GM18519 (cell line): ENCODE measurements at regions not wholly inside any gene's neighbourhood (a gene's known extent, or its start where the extent isn't known, plus 50 kb on each side); places are given as distances from the start of the nearest gene placed in this dataset.
"Not testable (repeated sequence)": the region's sequence is repeated elsewhere in the genome, so short reads cannot be mapped to it uniquely, and the experiment has no call there.

ENCODE experiments used
- ATAC-seq: cut with Tn5 transposase; IDR thresholded peaks from one replicate; pipeline ENCODE4 v1.9.1; 2021; ENCODE audit warnings: mild to moderate bottlenecking, moderate library complexity; ENCODE audit not compliant: unreplicated experiment, low FRiP score

GRCh38 chr14:53380052-53380866 is 227.1 kb upstream of the DDHD1 start:
- ATAC-seq = peak; percentile 47

GRCh38 chr14:53378142-53378541 is 225.0 kb upstream of the DDHD1 start:
- ATAC-seq = no peak

- no peak for ATAC-seq
Observed at GRCh38 chr14:53376064-53376463, 222.9 kb upstream of the DDHD1 start.

GRCh38 chr14:53375599-53375998 is 222.5 kb upstream of the DDHD1 start:
- no peak for ATAC-seq

- no peak for ATAC-seq
Observed at GRCh38 chr14:53368711-53369201, 215.6 kb upstream of the DDHD1 start.

GRCh38 chr14:53368066-53368465 is 214.9 kb upstream of the DDHD1 start:
- no peak for ATAC-seq

GRCh38 chr14:53367644-53368026 is 214.5 kb upstream of the DDHD1 start:
- no peak for ATAC-seq

GRCh38 chr14:53365486-53366130 is 212.5 kb upstream of the DDHD1 start:
- ATAC-seq = no peak

GRCh38 chr14:53362916-53363315 is 209.8 kb upstream of the DDHD1 start:
- not testable (repeated sequence) for ATAC-seq

- ATAC-seq = no peak
Observed at GRCh38 chr14:53360829-53361228, 207.7 kb upstream of the DDHD1 start.

GRCh38 chr14:53358166-53358565 is 205.0 kb upstream of the DDHD1 start:
- ATAC-seq = no peak

GRCh38 chr14:53356361-53357150 is 203.4 kb upstream of the DDHD1 start:
- ATAC-seq = no peak

GRCh38 chr14:53355581-53356112 is 202.5 kb upstream of the DDHD1 start:
- ATAC-seq = no peak

GRCh38 chr14:53354336-53354735 is 201.2 kb upstream of the DDHD1 start:
- no peak for ATAC-seq

GRCh38 chr14:53350866-53351265 is 197.7 kb upstream of the DDHD1 start:
- no peak for ATAC-seq

GRCh38 chr14:53350429-53350828 is 197.3 kb upstream of the DDHD1 start:
- ATAC-seq = no peak

- no peak for ATAC-seq
Observed at GRCh38 chr14:53346988-53347387, 193.9 kb upstream of the DDHD1 start.

GRCh38 chr14:53341324-53341723 is 188.2 kb upstream of the DDHD1 start:
- ATAC-seq = no peak

GRCh38 chr14:53338192-53338591 is 185.1 kb upstream of the DDHD1 start:
- no peak for ATAC-seq

GRCh38 chr14:53336729-53337128 is 183.6 kb upstream of the DDHD1 start:
- ATAC-seq = no peak

- ATAC-seq = no peak
Observed at GRCh38 chr14:53333809-53334208, 180.7 kb upstream of the DDHD1 start.
